ENCODE measurements at regions not wholly inside any gene's neighbourhood (a gene's known extent, or its start where the extent isn't known, plus 50 kb on each side); places are given as distances from the start of the nearest gene placed in this dataset.

- no peaks in the 10 kb centered on the region for H3K79me2 ChIP-seq (ENCODE audit: control insufficient read depth, insufficient read depth, low read length)
- ChIA-PET SMC1A (ENCODE audit: uncharacterized antibody, unreplicated experiment) (interaction anchor here (1.1 to 1.6 kb wide), 2 partner anchors 10 to 117 kb away, joined by 3 to 5 read pairs; no protein-coding TSS in a partner anchor), RAD21 (ENCODE audit: unreplicated experiment) (interaction anchor here (1.0 kb wide), 1 partner anchor 50 kb away, joined by 4 read pairs; no protein-coding TSS in a partner anchor), POLR2A (interaction anchor here (0.5 kb wide), 1 partner anchor 328 kb away, joined by 5 read pairs; no protein-coding TSS in a partner anchor), CTCF (interaction anchor here (1.1 kb wide), 1 partner anchor 10 kb away, joined by 3 read pairs; no protein-coding TSS in a partner anchor)
- FAIRE-seq: no peak
- no TSS peak for BruUV-seq (replicated peaks)
- ATAC-seq: no peak
- in situ Hi-C loops (cut with MboI) (no loop called here), intact Hi-C loops (cut with micrococcal nuclease; ENCODE audit: unreplicated experiment) (loop anchor here (10.0 kb wide), 1 partner anchor 284 kb away; no protein-coding TSS in a partner anchor)
- H2AFZ ChIP-seq (ENCODE audit: control insufficient read depth, low read depth, low read length): no peak overlapping the region
- H3K27me3 ChIP-seq (replicated peaks in 1 of 2; ENCODE audit: control insufficient read depth in 2 of 2, insufficient read depth in 2 of 2, low read length in 1 of 2): peaks cover 0 to 2% of the 10 kb centered on the region in 2 experiments; a peak in 1 of 4 replicates
- no peaks in the 10 kb centered on the region for H3K4me1 ChIP-seq (ENCODE audit: control insufficient read depth, insufficient read depth, low read length)
- H3K36me3 ChIP-seq (ENCODE audit: control insufficient read depth in 2 of 2, insufficient read depth in 2 of 2, low read length in 1 of 2): no peaks in the 10 kb centered on the region
- no peak overlapping the region for H3K27ac ChIP-seq (ENCODE audit: control insufficient read depth, insufficient read depth)
- no peaks in the 10 kb centered on the region for H4K20me1 ChIP-seq (ENCODE audit: control insufficient read depth, insufficient read depth)
- 8% methylated on average over 5 of the region's 5 CpGs for WGBS (ENCODE audit: insufficient coverage, insufficient replicate concordance, low lambda C conversion rate, missing lambda C conversion rate)
- H3K9me3 ChIP-seq (replicated peaks; ENCODE audit: control insufficient read depth, insufficient read depth, low read length): no peaks in the 10 kb centered on the region
- no peak for DNase-seq (ENCODE audit: low read depth, low spot score)
- no peak overlapping the region for H3K4me2 ChIP-seq (ENCODE audit: control insufficient read depth, insufficient read depth)
- H3K9ac ChIP-seq (ENCODE audit: control insufficient read depth, insufficient read depth, low read length): no peak overlapping the region
- no peak overlapping the region for H3K4me3 ChIP-seq
- TF ChIP-seq RCOR1 (conservative IDR thresholded peaks at IDR 0.05; ENCODE audit: low read depth, low read length) (no peak), PAX5 (IDR thresholded peaks at IDR 0.05; ENCODE audit: borderline replicate concordance, low read depth, low read length) (no peak), SREBF2 (IDR thresholded peaks at IDR 0.05; ENCODE audit: low read length) (no peak), JUND (IDR thresholded peaks at IDR 0.05; ENCODE audit: low read depth, low read length) (no peak), SUPT20H (IDR thresholded peaks at IDR 0.05; ENCODE audit: borderline replicate concordance, control insufficient read depth, low read depth, low read length) (no peak), KDM1A (IDR thresholded peaks at IDR 0.05; ENCODE audit: borderline replicate concordance) (no peak), POU2F2 (IDR thresholded peaks at IDR 0.05; ENCODE audit: borderline replicate concordance, low read depth, low read length) (no peak), USF1 (IDR thresholded peaks at IDR 0.05; ENCODE audit: borderline replicate concordance, extremely low read length, insufficient read depth, low read depth, low read length) (no peak), RELA (IDR thresholded peaks at IDR 0.05; ENCODE audit: borderline replicate concordance, partially characterized antibody) (no peak), STAT3 (IDR thresholded peaks at IDR 0.05; ENCODE audit: low read depth, low read length) (no peak), ZNF274 (IDR thresholded peaks at IDR 0.05; ENCODE audit: insufficient read depth, insufficient read length) (no peak), RAD51 (IDR thresholded peaks at IDR 0.05) (no peak)
- TF ChIP-seq, protein P1, sequence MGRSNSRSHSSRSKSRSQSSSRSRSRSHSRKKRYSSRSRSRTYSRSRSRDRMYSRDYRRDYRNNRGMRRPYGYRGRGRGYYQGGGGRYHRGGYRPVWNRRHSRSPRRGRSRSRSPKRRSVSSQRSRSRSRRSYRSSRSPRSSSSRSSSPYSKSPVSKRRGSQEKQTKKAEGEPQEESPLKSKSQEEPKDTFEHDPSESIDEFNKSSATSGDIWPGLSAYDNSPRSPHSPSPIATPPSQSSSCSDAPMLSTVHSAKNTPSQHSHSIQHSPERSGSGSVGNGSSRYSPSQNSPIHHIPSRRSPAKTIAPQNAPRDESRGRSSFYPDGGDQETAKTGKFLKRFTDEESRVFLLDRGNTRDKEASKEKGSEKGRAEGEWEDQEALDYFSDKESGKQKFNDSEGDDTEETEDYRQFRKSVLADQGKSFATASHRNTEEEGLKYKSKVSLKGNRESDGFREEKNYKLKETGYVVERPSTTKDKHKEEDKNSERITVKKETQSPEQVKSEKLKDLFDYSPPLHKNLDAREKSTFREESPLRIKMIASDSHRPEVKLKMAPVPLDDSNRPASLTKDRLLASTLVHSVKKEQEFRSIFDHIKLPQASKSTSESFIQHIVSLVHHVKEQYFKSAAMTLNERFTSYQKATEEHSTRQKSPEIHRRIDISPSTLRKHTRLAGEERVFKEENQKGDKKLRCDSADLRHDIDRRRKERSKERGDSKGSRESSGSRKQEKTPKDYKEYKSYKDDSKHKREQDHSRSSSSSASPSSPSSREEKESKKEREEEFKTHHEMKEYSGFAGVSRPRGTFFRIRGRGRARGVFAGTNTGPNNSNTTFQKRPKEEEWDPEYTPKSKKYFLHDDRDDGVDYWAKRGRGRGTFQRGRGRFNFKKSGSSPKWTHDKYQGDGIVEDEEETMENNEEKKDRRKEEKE (IDR thresholded peaks at IDR 0.05): no peak
- TF ChIP-seq, protein P2, sequence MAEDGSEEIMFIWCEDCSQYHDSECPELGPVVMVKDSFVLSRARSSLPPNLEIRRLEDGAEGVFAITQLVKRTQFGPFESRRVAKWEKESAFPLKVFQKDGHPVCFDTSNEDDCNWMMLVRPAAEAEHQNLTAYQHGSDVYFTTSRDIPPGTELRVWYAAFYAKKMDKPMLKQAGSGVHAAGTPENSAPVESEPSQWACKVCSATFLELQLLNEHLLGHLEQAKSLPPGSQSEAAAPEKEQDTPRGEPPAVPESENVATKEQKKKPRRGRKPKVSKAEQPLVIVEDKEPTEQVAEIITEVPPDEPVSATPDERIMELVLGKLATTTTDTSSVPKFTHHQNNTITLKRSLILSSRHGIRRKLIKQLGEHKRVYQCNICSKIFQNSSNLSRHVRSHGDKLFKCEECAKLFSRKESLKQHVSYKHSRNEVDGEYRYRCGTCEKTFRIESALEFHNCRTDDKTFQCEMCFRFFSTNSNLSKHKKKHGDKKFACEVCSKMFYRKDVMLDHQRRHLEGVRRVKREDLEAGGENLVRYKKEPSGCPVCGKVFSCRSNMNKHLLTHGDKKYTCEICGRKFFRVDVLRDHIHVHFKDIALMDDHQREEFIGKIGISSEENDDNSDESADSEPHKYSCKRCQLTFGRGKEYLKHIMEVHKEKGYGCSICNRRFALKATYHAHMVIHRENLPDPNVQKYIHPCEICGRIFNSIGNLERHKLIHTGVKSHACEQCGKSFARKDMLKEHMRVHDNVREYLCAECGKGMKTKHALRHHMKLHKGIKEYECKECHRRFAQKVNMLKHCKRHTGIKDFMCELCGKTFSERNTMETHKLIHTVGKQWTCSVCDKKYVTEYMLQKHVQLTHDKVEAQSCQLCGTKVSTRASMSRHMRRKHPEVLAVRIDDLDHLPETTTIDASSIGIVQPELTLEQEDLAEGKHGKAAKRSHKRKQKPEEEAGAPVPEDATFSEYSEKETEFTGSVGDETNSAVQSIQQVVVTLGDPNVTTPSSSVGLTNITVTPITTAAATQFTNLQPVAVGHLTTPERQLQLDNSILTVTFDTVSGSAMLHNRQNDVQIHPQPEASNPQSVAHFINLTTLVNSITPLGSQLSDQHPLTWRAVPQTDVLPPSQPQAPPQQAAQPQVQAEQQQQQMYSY (CRISPR knock-in tag; IDR thresholded peaks at IDR 0.05): no peak
- TF ChIP-seq, protein P3, sequence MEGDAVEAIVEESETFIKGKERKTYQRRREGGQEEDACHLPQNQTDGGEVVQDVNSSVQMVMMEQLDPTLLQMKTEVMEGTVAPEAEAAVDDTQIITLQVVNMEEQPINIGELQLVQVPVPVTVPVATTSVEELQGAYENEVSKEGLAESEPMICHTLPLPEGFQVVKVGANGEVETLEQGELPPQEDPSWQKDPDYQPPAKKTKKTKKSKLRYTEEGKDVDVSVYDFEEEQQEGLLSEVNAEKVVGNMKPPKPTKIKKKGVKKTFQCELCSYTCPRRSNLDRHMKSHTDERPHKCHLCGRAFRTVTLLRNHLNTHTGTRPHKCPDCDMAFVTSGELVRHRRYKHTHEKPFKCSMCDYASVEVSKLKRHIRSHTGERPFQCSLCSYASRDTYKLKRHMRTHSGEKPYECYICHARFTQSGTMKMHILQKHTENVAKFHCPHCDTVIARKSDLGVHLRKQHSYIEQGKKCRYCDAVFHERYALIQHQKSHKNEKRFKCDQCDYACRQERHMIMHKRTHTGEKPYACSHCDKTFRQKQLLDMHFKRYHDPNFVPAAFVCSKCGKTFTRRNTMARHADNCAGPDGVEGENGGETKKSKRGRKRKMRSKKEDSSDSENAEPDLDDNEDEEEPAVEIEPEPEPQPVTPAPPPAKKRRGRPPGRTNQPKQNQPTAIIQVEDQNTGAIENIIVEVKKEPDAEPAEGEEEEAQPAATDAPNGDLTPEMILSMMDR (IDR thresholded peaks at IDR 0.05 in 2 of 3, conservative IDR thresholded peaks at IDR 0.05 in 1 of 3; ENCODE audit: control insufficient read depth in 2 of 3, extremely low read depth in 1 of 3, insufficient read depth in 1 of 3, low read depth in 3 of 3, low read length in 3 of 3): no peak
Observed at GRCh38 chr1:112308716-112309115, 87.3 kb upstream of the CTTNBP2NL start.

All from GM12878 (cell line).